GM21786 (cell line): ENCODE measurements at regions not wholly inside any gene's neighbourhood (a gene's known extent, or its start where the extent isn't known, plus 50 kb on each side); places are given as distances from the start of the nearest gene placed in this dataset.

ENCODE experiments used
- ATAC-seq: cut with Tn5 transposase; IDR thresholded peaks from one replicate; pipeline ENCODE4 v1.9.1; 2021; ENCODE audit not compliant: unreplicated experiment

DNA sequence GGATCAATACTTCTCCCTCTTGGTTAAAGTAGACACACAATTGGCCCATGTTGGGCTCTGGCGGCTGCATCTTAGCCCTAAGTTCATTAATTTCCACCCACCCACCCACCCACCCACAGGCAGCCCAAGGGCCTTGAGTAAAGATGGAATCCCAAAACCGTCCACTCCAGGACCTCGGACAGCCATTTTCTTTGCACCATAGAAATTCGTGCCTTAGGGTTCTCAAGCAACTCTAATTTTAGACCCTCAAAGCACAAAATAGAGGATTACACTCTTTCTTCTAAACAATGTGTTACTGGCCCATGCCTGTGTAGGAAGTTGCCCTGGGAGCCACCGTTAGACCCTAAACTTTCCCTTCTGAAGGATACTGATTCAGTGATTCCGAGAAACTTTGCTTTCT lies 568.5 kb downstream of the IRX1 start:
- ATAC-seq: no peak

GRCh38 chr5:4180703-4181102 lies 585.1 kb downstream of the IRX1 start:
- ATAC-seq: no peak

DNA sequence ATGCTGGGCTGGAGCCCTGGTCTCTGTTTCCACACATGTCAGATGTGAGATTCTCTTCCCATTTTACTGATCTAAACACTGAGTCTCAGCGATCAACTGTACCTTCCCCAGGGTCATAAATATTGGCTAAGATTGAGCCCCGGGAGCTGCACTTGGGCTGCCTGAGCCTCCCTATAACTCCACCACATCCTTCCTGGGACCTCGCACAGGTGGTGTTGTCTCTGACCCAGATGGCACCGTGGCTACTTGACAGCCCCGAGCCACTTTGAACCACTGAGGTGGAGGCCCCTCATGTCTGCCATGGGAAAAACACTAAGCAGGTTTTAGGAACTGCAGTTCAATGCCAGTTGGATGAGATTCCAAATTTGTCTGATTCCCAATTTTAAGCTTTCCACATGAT lies 586.5 kb downstream of the IRX1 start:
- ATAC-seq: no peak

DNA sequence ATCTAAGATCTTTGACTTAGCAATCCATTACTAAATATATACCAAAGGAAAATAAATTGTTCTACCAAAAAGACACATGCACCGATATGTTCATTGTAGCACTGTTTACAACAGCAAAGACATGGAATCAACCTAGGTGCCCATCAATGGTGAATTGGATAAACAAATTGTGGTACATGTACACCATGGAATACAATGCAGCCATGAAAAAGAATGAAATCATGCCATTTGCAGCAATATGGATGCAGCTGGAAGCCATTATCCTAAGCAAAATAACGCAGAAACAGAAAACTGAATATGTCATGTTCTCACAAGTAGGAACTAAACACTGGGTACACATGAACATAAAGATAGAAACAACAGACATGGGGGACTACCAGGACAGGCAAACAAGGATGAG lies 589.5 kb downstream of the IRX1 start:
- ATAC-seq: no peak

DNA sequence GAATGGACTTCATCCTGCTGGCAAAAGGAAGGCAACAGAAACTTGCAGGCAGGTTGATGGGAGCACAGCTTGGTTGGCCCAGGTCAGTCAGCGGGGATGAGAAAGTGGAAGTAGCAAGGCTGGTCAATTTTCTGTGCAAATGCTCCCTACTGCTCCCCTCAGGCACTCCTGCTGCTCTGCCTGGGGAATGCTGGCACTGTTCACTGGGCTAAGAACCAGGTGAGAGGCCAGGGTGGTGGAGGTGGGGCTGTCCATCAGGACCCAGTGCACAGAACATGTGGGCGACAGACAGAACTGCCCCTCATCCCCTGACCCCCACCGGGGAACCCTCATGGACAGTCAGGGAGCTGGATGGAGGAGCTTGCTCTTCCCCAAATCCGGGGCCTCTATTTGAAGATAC lies 593.1 kb downstream of the IRX1 start:
- no peak for ATAC-seq

DNA sequence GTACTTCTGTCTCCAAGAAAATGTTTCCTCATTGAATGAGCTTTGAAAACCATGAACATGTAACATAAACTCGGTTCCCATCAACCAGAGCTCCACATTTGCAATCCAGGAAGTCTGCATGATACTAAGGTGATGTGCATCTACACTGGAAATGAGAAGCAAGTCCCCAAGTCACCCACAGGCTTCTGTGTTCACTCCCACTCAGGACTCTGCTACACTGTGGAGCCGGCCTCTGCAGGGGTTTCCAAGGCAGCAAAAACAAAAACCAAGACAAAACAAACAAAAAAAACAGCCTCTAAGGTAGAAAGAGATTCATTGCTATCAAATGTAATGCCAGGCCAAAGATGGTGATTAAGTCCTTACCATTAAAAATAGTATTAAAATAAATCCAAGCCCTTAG lies 593.7 kb downstream of the IRX1 start:
- ATAC-seq: no peak

- ATAC-seq: no peak
Measured at GRCh38 chr5:4191041-4191440, 595.4 kb downstream of the IRX1 start.

- ATAC-seq: no peak
Measured at GRCh38 chr5:4191703-4192102, 596.1 kb downstream of the IRX1 start.

DNA sequence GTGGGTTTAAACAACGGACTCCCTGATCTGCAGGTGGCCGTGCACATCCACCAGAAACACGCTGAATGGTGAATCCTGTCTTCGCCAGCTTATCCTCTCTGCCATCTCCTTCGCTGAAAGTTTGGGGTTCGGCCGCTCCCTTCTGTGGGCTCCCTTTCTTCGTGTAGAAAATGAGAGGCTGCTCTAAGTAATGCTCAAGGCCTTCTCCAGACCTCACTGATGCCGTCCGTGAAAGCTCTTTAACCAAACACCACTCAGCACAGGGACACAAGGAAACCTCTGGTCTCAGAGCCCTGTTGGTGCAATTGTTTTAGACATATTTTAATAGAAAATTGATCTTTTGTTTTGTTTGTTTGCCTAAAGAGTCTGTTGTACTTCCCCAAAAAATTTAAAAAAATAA lies 596.5 kb downstream of the IRX1 start:
- ATAC-seq: no peak

DNA sequence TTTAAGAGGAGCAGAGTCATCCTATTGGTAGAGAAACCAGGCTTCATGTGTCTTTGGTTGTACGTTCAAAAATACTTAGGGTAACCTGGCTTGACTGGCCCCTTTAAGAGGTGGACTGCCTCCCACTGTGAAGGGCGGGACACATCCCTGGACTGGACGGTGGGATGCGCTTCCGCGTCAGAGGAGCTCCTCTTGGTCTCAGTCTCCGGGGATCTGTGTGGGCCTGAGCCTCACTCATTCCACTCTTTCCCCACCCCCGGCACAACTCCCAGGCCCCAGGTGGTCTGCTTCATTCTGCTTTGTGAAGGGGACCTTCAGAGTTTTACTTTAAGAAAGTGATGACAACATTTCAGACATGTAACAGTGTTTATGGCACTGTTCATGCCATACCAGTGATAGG lies 601.1 kb downstream of the IRX1 start:
- ATAC-seq: no peak

- no peak for ATAC-seq
Measured at GRCh38 chr5:4197151-4197550, 601.5 kb downstream of the IRX1 start.

DNA sequence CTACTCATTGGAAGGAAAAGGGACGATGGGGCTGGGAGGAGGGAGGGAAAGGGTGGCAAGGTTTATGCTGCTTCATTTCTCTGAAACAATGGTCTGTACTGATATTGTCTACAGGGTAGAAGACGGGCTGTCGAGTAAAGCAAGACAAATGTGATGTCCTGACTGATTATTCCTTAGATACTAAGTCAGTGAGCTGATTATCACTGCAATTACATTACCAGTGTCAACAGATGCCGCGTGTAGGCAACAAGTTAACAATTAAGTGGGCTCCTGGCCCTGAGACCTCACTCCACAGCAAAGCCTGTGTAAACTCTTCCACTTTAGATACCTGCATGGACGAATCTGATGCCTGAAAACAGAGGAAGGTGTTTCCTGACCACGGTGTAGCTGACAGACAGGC lies 602.8 kb downstream of the IRX1 start:
- ATAC-seq: no peak

DNA sequence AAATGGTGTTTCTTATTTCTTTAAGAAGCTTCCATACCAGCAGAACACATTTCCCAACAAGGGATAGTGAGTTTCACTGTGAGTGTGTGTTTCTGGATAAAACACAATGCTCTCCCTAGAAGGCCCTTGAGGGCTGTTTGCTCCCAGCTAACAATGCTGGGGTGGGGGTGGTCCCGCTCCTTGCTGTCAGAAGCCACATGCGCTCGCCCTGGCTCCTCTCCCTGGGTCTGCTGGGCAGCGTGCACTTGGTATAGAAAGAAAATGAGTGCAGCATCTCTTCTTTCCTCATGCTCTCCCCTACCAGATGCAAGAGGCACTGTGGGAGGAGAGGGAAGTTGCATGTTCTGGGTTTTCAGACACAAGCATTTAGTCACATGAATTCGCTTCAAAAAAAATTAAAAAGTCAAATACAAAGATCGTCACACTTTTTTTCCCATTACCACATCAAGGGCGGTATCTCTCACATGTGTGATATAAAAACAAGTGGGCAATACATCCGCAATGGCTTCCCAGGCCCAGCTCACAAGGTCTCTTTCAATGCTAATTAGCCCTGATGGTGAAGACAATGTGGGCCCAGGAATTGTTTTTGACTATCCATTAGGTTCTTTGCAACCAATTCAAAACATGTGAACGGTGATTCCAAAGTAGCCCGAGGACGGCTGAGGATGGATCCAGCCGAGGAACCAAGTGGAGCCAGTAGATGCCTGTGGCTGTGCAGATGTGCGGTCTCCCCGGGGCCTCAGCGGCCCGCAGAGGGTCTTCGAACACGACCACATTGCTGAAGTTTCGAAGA lies 603.6 kb downstream of the IRX1 start:
- ATAC-seq: no peak

DNA sequence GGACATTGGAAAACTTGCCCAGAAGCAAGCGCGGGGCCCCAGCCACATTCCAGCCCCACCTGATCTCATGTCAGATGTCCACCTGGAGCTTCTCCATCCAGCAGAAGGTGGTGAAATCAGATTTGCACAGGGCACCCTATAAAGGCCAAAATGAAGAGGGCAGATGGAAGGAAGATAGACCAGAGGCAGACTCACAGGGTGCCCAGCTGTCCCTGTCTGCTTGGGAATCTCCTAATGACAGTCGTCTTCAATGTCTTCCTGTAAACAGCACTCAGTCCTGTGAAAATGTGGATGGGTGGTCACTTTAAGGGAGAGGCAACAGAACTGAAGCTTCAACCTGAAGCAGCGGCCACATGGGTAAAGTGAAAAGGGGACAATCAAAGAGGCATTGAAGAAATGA lies 607.5 kb downstream of the IRX1 start:
- no peak for ATAC-seq

GRCh38 chr5:4204276-4205141 lies 608.9 kb downstream of the IRX1 start:
- ATAC-seq: no peak

GRCh38 chr5:4205398-4205797 lies 609.8 kb downstream of the IRX1 start:
- ATAC-seq: no peak

- ATAC-seq: no peak
Measured at GRCh38 chr5:4206127-4206526, 610.5 kb downstream of the IRX1 start.

DNA sequence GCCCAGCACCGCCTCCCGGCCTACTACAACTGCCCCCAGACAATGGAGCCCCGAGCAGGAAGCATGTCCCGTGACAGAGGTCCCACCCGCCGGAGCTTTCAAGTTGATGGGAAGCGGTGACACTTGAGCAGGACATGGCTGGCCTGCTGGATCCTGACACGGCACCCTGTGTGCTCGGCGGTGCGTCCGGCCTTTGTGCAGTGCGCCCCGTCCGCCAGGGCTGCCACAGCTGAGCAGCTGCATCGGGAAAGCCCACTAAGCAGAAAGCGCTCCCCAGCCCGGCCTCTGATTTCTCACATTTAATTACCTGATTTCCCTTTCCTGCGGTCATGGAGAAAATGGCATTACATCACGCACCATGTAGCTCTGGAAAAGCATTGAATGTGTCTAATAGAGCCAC lies 611.9 kb downstream of the IRX1 start:
- ATAC-seq: no peak

DNA sequence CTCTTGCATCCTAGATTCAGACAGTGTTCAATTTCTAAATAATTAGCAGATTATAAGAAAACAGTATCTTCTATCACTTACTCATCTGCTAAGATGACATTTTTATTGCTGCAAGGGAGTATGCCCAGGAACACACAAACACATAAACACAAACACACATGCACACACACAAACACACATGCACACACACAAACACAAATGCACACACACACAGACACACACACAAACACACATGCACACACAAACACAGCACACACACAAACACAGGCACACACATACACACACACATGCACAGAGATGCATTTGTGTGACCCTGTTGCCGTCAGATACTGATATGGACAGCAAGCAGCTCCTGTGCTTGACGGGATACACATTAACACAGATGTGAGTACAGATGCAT lies 612.9 kb downstream of the IRX1 start:
- no peak for ATAC-seq

DNA sequence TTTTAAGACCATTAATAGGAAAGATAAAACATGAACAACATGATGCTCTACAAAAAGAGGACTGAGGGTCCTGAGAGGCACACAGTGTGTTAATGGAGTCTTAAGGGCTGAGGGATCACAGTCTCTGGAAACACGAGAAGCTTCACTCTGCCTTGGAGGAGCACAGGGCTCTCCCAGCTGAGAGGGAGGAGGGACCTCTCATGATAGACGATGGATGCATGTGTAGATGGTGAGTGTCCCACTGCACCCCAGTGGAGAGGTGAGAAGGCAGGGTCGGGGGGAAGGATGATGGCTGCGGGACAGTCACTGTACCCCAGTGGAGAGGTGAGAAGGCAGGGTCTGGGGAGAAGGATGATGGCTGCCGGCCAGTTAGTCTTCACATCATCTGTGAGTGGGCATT lies 613.4 kb downstream of the IRX1 start:
- no peak for ATAC-seq

DNA sequence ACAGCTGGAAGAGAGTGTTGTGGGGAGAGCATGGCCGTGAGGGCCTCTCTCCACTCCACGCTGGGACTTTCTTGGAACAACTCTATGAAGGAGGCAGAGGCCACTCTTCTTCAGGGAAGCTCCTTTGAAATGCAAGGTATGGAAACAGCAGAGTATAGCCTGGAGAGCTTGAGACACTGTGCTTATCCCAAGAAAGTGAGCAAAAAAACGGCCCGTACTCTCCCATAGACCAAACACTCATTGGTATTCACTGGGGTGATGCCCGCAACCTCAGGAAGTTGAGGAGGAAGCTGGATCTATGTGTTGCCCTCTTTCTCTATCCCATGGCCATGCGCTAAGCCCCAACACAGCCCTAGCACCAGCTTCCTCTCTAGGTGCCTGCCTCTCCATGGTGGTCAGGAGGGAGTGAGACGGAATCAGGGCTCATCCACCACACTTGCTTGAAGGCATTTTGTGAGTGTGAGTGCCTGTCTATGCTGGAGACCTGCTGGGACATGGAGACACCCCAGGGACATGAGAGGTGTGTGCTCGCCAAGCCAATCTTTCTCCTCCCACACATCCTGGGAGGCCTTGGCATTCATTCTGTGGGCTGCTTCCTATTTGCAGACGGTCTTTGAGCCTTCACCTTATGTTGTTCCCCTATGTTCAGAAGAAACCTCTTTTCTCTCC lies 616.6 kb downstream of the IRX1 start:
- ATAC-seq: no peak
